ENCODE measurements at regions not wholly inside any gene's neighbourhood (a gene's known extent, or its start where the extent isn't known, plus 50 kb on each side); places are given as distances from the start of the nearest gene placed in this dataset.

DNA sequence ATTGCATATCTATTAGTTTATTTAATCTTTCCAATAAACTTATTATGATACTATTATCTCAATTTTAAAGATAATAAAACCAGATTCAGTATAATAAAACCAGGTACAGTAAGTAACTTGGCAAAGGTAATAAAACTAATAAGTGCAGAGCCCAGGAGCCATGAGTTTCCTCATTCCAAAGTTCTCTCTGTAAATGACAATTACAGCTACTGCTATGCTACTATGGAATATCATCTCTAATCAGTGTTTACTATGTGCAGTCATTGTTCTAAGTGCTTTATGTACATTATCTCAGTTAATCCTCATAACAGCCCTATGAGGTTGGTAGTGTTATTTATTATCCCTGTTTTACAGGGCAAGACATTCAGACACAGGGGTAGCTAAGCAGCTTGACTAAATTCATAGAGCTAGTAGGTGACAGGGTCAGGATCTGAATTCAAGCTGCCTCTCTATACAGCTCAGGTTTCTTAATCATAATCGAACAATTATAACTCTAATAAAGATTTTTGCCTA lies 285.0 kb upstream of the PITX2 start:
- no peak overlapping the region for H3K4me3 Mint-ChIP-seq (ENCODE audit: unreplicated experiment)
- H3K27ac Mint-ChIP-seq (ENCODE audit: unreplicated experiment), result no peak overlapping the region
- H3K4me1 Mint-ChIP-seq (ENCODE audit: low read depth), result no peaks in the 10 kb centered on the region
- TF ChIP-seq, protein P1, sequence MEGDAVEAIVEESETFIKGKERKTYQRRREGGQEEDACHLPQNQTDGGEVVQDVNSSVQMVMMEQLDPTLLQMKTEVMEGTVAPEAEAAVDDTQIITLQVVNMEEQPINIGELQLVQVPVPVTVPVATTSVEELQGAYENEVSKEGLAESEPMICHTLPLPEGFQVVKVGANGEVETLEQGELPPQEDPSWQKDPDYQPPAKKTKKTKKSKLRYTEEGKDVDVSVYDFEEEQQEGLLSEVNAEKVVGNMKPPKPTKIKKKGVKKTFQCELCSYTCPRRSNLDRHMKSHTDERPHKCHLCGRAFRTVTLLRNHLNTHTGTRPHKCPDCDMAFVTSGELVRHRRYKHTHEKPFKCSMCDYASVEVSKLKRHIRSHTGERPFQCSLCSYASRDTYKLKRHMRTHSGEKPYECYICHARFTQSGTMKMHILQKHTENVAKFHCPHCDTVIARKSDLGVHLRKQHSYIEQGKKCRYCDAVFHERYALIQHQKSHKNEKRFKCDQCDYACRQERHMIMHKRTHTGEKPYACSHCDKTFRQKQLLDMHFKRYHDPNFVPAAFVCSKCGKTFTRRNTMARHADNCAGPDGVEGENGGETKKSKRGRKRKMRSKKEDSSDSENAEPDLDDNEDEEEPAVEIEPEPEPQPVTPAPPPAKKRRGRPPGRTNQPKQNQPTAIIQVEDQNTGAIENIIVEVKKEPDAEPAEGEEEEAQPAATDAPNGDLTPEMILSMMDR (IDR thresholded peaks at IDR 0.05), result no peak
- H3K9me3 Mint-ChIP-seq (ENCODE audit: low read depth), result no peaks in the 10 kb centered on the region
- no peak for DNase-seq (ENCODE audit: low spot score)
- H3K27me3 Mint-ChIP-seq (ENCODE audit: low read depth), result peaks cover 15% of the 10 kb centered on the region
- no peaks in the 10 kb centered on the region for H3K36me3 Mint-ChIP-seq (ENCODE audit: low read depth)

DNA sequence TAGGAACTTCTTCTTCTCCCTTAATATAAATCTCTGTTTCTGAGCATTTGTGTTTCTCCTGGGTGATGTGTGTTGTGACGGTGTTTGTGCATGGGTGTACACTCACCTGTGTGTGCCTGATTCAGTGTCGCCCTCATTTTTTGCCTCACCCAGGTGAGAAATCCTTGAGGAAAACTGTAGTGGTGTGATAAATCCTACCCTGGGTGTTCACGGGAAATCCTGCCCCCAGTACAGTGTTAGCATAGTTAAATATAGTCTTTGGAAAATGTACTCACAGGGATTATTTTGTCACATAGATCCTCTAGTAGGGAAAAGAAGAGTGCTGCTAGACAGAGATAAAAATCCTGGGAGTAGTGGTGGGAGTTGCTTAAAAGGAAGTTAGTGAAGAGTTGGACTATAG lies 291.9 kb upstream of the PITX2 start:
- Mint-ChIP-seq H3K27me3 (ENCODE audit: low read depth) (peaks cover 20% of the 10 kb centered on the region), H3K4me1 (ENCODE audit: low read depth) (no peaks in the 10 kb centered on the region), H3K27ac (ENCODE audit: unreplicated experiment) (no peak overlapping the region), H3K9me3 (ENCODE audit: low read depth) (no peaks in the 10 kb centered on the region), H3K4me3 (ENCODE audit: unreplicated experiment) (no peak overlapping the region), H3K36me3 (ENCODE audit: low read depth) (no peaks in the 10 kb centered on the region)
- no peak for DNase-seq (ENCODE audit: low spot score)
- TF ChIP-seq, protein P1 (IDR thresholded peaks at IDR 0.05), result no peak

- no peaks in the 10 kb centered on the region for H3K9me3 Mint-ChIP-seq (ENCODE audit: low read depth)
- H3K36me3 Mint-ChIP-seq (ENCODE audit: low read depth), result no peaks in the 10 kb centered on the region
- no peaks in the 10 kb centered on the region for H3K4me1 Mint-ChIP-seq (ENCODE audit: low read depth)
- no peak for DNase-seq (ENCODE audit: low spot score)
- peaks cover 19% of the 10 kb centered on the region for H3K27me3 Mint-ChIP-seq (ENCODE audit: low read depth)
- no peak overlapping the region for H3K4me3 Mint-ChIP-seq (ENCODE audit: unreplicated experiment)
- TF ChIP-seq, protein P1 (IDR thresholded peaks at IDR 0.05), result no peak
- no peak overlapping the region for H3K27ac Mint-ChIP-seq (ENCODE audit: unreplicated experiment)
Measured at GRCh38 chr4:110915301-110915700, 292.4 kb upstream of the PITX2 start.

- Mint-ChIP-seq H3K4me1 (ENCODE audit: low read depth) (no peaks in the 10 kb centered on the region), H3K36me3 (ENCODE audit: low read depth) (no peaks in the 10 kb centered on the region), H3K4me3 (ENCODE audit: unreplicated experiment) (no peak overlapping the region), H3K27me3 (ENCODE audit: low read depth) (peaks cover 21% of the 10 kb centered on the region), H3K27ac (ENCODE audit: unreplicated experiment) (no peak overlapping the region), H3K9me3 (ENCODE audit: low read depth) (no peaks in the 10 kb centered on the region)
- TF ChIP-seq, protein P1 (IDR thresholded peaks at IDR 0.05), result no peak
- DNase-seq (ENCODE audit: low spot score), result no peak
Measured at GRCh38 chr4:110916505-110916904, 293.6 kb upstream of the PITX2 start.

GRCh38 chr4:110917835-110918234 lies 295.0 kb upstream of the PITX2 start:
- H3K27me3 Mint-ChIP-seq (ENCODE audit: low read depth), result peaks cover 26% of the 10 kb centered on the region
- H3K4me1 Mint-ChIP-seq (ENCODE audit: low read depth), result no peaks in the 10 kb centered on the region
- no peak for DNase-seq (ENCODE audit: low spot score)
- no peaks in the 10 kb centered on the region for H3K9me3 Mint-ChIP-seq (ENCODE audit: low read depth)
- no peak overlapping the region for H3K4me3 Mint-ChIP-seq (ENCODE audit: unreplicated experiment)
- TF ChIP-seq, protein P1 (IDR thresholded peaks at IDR 0.05), result no peak
- no peaks in the 10 kb centered on the region for H3K36me3 Mint-ChIP-seq (ENCODE audit: low read depth)
- H3K27ac Mint-ChIP-seq (ENCODE audit: unreplicated experiment), result no peak overlapping the region
